ENCODE measurements at regions not wholly inside any gene's neighbourhood (a gene's known extent, or its start where the extent isn't known, plus 50 kb on each side); places are given as distances from the start of the nearest gene placed in this dataset.

DNA sequence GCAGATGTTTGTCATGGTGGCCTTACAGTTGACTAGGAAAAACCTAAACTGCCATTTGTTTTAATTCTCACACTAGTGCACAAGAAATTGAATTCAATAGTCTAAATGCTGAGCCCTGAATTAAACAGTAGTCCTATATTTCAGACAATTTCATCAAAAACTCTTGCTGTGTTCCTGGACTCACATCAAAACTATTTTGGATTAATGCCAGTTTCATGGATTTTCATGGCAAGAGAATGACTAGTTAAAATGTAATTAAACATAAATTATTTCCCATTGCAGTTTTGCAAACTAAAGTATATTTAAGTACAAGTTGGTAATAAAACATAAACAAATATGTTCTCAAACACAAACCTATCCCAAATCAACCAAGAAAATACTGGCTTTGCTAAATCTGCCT, 468.0 kb upstream of the PRICKLE1 start:
- Histone ChIP-seq H3K27me3 (no peaks in the 10 kb centered on the region), H3K4me1 (no peaks in the 10 kb centered on the region), H3K9me3 (no peaks in the 10 kb centered on the region), H3K4me3 (replicated peaks in 1 of 3) (no peak overlapping the region), H3K36me3 (no peaks in the 10 kb centered on the region), H3K27ac (no peak overlapping the region)
- intact Hi-C loops (cut with DNase I): no loop called here
- DNase-seq: no peak
- TF ChIP-seq CTCF (IDR thresholded peaks at IDR 0.05): no peak
- no peak for TF ChIP-seq POLR2A (IDR thresholded peaks at IDR 0.05)

DNA sequence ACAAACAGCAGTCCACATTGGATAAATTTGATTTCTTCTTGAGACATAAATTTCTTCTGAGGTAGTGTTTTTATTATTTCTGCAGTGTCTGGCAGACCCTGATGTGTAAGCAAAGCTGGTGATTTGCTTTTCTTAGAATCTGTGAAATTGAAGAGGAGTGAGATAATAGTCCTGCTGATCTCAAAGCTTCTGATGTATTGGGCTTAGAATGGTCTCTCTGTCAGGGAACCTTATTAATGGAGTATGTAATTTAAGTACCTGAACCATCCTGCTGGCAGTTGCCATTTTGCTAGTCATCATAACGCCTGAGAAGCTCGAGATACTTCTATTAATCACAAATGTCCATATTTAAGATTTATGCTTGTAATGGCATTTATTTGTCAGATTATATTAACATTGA, 464.5 kb upstream of the PRICKLE1 start:
- intact Hi-C loops (cut with DNase I): no loop called here
- no peak for DNase-seq
- no peak overlapping the region for H3K4me3 ChIP-seq (replicated peaks in 1 of 3)
- H3K4me1 ChIP-seq: no peaks in the 10 kb centered on the region
- TF ChIP-seq CTCF (IDR thresholded peaks at IDR 0.05) (no peak), POLR2A (IDR thresholded peaks at IDR 0.05) (no peak)
- no peaks in the 10 kb centered on the region for H3K9me3 ChIP-seq
- WGBS, 2 donors: 89 to 96% methylated on average over 2 of the region's 2 CpGs
- H3K27me3 ChIP-seq: no peaks in the 10 kb centered on the region
- no peaks in the 10 kb centered on the region for H3K36me3 ChIP-seq
- no peak overlapping the region for H3K27ac ChIP-seq

GRCh38 chr12:43052441-43052840, 462.9 kb upstream of the PRICKLE1 start:
- 81 to 84% methylated on average over 6 of the region's 6 CpGs for WGBS, 2 donors
- no peak for DNase-seq

DNA sequence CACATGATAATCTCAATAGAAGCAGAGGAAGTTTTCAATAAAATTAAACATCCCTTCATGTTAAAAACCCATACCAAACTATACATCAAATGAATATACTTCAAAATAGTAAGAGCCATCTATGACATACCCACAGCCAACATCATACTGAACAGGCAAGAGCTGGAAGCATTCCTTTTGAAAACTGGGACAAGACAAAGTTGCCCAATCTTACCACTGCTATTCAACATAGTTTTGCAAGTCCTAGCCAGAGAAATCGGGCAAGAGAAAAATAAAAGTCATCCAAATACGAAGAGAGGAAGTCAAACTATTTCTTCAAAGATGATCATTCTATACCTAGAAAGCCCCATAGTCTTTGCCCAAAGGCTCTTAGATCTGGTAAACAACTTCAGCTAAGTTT, 454.7 kb upstream of the PRICKLE1 start:
- H3K27me3 ChIP-seq: no peaks in the 10 kb centered on the region
- no peak for DNase-seq
- no peak overlapping the region for H3K4me3 ChIP-seq (replicated peaks in 1 of 3)
- intact Hi-C loops (cut with DNase I): no loop called here
- H3K27ac ChIP-seq: no peak overlapping the region
- no peaks in the 10 kb centered on the region for H3K36me3 ChIP-seq
- whole genome bisulfite sequencing, 2 donors: 94% methylated on average over 2 of the region's 2 CpGs
- H3K4me1 ChIP-seq: no peaks in the 10 kb centered on the region
- H3K9me3 ChIP-seq: no peaks in the 10 kb centered on the region
- TF ChIP-seq CTCF (IDR thresholded peaks at IDR 0.05) (no peak), POLR2A (IDR thresholded peaks at IDR 0.05) (no peak)

More at GRCh38 chr12:43052441-43052840, 462.9 kb upstream of the PRICKLE1 start:
- intact Hi-C loops (cut with DNase I): no loop called here
- H3K27ac ChIP-seq: no peak overlapping the region
- H3K36me3 ChIP-seq: no peaks in the 10 kb centered on the region
- no peaks in the 10 kb centered on the region for H3K27me3 ChIP-seq
- H3K9me3 ChIP-seq: no peaks in the 10 kb centered on the region
- TF ChIP-seq CTCF (IDR thresholded peaks at IDR 0.05) (no peak), POLR2A (IDR thresholded peaks at IDR 0.05) (no peak)
- H3K4me1 ChIP-seq: no peaks in the 10 kb centered on the region
- no peak overlapping the region for H3K4me3 ChIP-seq (replicated peaks in 1 of 3)

GRCh38 chr12:43038991-43039390, 449.4 kb upstream of the PRICKLE1 start:
- Histone ChIP-seq H3K27ac (no peak overlapping the region), H3K9me3 (no peaks in the 10 kb centered on the region), H3K36me3 (no peaks in the 10 kb centered on the region), H3K27me3 (no peaks in the 10 kb centered on the region), H3K4me1 (no peaks in the 10 kb centered on the region), H3K4me3 (replicated peaks in 1 of 3) (no peak overlapping the region)
- DNase-seq: no peak
- TF ChIP-seq POLR2A (IDR thresholded peaks at IDR 0.05) (no peak), CTCF (IDR thresholded peaks at IDR 0.05) (no peak)
- 57 to 61% methylated on average over 3 of the region's 3 CpGs for WGBS, 2 donors
- intact Hi-C loops (cut with DNase I): no loop called here
